Small intestine (tissue), 7 donors: ENCODE measurements at regions not wholly inside any gene's neighbourhood (a gene's known extent, or its start where the extent isn't known, plus 50 kb on each side); places are given as distances from the start of the nearest gene placed in this dataset.
"Not testable (repeated sequence)": the region's sequence is repeated elsewhere in the genome, so short reads cannot be mapped to it uniquely, and the experiment has no call there.

ENCODE experiments used
- DNase-seq, 2 donors: peaks; one replicate each; pipeline versions ENCODE4 v3.0.0 to v3.0.0-alpha.2; 2013
- FAIRE-seq: peaks from 2 replicates; lab custom pipeline; 2012; peaks lifted over from hg19 to GRCh38; lab: Jason Lieb, UNC
- H3K27ac ChIP-seq, 3 donors: one replicate each; pipeline ENCODE4 v1.5.1; 2013; ENCODE audit warnings: low read length in 2 of 3, mild to moderate bottlenecking in 2 of 3, control low read depth in 1 of 3, inconsistent platforms in 1 of 3, low read depth in 1 of 3, moderate library complexity in 1 of 3
- H3K27me3 ChIP-seq, 3 donors: one replicate each; pipeline ENCODE4 v1.6.1; 2013; ENCODE audit warnings: low read length in 3 of 3, inconsistent platforms in 1 of 3; ENCODE audit not compliant: control insufficient read depth in 3 of 3, insufficient read depth in 3 of 3
- H3K36me3 ChIP-seq, 3 donors: one replicate each; pipeline ENCODE4 v1.6.1; 2013; ENCODE audit warnings: low read length in 3 of 3, inconsistent platforms in 1 of 3, low read depth in 1 of 3, mild to moderate bottlenecking in 1 of 3, moderate library complexity in 1 of 3; ENCODE audit not compliant: control insufficient read depth in 3 of 3, insufficient read depth in 2 of 3
- H3K4me1 ChIP-seq, 3 donors: one replicate each; pipeline ENCODE4 v1.6.1; 2013; ENCODE audit warnings: low read length in 2 of 3, inconsistent platforms in 1 of 3, low read depth in 1 of 3, mild to moderate bottlenecking in 1 of 3, moderate library complexity in 1 of 3; ENCODE audit not compliant: control insufficient read depth in 3 of 3, insufficient read depth in 2 of 3
- H3K4me3 ChIP-seq, 3 donors: one replicate each; pipeline ENCODE4 v1.5.1; 2013; ENCODE audit warnings: low read length in 3 of 3, control low read depth in 1 of 3, inconsistent platforms in 1 of 3, low read depth in 1 of 3, mild to moderate bottlenecking in 1 of 3, moderate library complexity in 1 of 3
- H3K9me3 ChIP-seq, 2 donors: one replicate each; pipeline ENCODE4 v1.6.1; 2013; ENCODE audit warnings: low read depth in 1 of 2, low read length in 1 of 2; ENCODE audit not compliant: control insufficient read depth in 2 of 2, insufficient read depth in 1 of 2
- WGBS, 3 donors: extraction: QIAGEN DNeasy Blood & Tissue Kit; methylation state at CpG; one replicate each; pipeline ENCODE4 v1.1.7; 2013; 5-methylcytosine and 5-hydroxymethylcytosine counted together
- donor health status: healthy with polysubstance abuse.
- donor health status: control.
- donor health status: control.
- donor health status: Bipolar disorder and iron deficiency.
- donor health status: healthy.

GRCh38 chr3:74263031-74263430 lies 351.4 kb downstream of the CNTN3 start:
- Histone ChIP-seq H3K27me3 (peaks cover 0 to 4% (median 0%) of the 10 kb centered on the region in 3 donors), H3K27ac (no peak overlapping the region), H3K36me3 (no peaks in the 10 kb centered on the region), H3K4me3 (no peak overlapping the region), H3K4me1 (no peaks in the 10 kb centered on the region), H3K9me3 (no peaks in the 10 kb centered on the region)
- DNase-seq (no peak), FAIRE-seq (no peak)
- WGBS, 3 donors: 68 to 80% (median 79%) methylated on average over 1 of the region's 1 CpG

GRCh38 chr3:74233091-74233490 lies 381.4 kb downstream of the CNTN3 start:
- Histone ChIP-seq H3K36me3 (no peaks in the 10 kb centered on the region), H3K4me3 (no peak overlapping the region), H3K27me3 (no peaks in the 10 kb centered on the region), H3K4me1 (no peaks in the 10 kb centered on the region), H3K27ac (no peak overlapping the region), H3K9me3 (peaks cover 0 to 12% of the 10 kb centered on the region in 2 donors)
- FAIRE-seq (no peak), DNase-seq (no peak)
- 17 to 44% (median 26%) methylated on average over 3 of the region's 3 CpGs for WGBS, 3 donors

- no peak overlapping the region for H3K4me3 ChIP-seq
- WGBS, 3 donors: 62 to 67% (median 65%) methylated on average over 3 of the region's 3 CpGs
- FAIRE-seq: no peak
These were observed 397.0 kb downstream of the CNTN3 start for GRCh38 chr3:74217467-74217866.

GRCh38 chr3:74214286-74214685 lies 400.2 kb downstream of the CNTN3 start:
- 70 to 85% (median 84%) methylated on average over 4 of the region's 4 CpGs for WGBS, 3 donors
- H3K27ac ChIP-seq: no peak overlapping the region
- H3K27me3 ChIP-seq: no peaks in the 10 kb centered on the region
- no peak overlapping the region for H3K4me3 ChIP-seq
- no peak for FAIRE-seq
- DNase-seq: no peak
- no peaks in the 10 kb centered on the region for H3K36me3 ChIP-seq
- no peaks in the 10 kb centered on the region for H3K9me3 ChIP-seq
- H3K4me1 ChIP-seq: no peaks in the 10 kb centered on the region

More at GRCh38 chr3:74217467-74217866, 397.0 kb downstream of the CNTN3 start:
- Histone ChIP-seq H3K27me3 (no peaks in the 10 kb centered on the region), H3K27ac (no peak overlapping the region), H3K4me1 (no peaks in the 10 kb centered on the region), H3K36me3 (no peaks in the 10 kb centered on the region), H3K9me3 (no peaks in the 10 kb centered on the region)
- DNase-seq: no peak

- Histone ChIP-seq H3K4me3 (no peak overlapping the region), H3K27ac (no peak overlapping the region), H3K27me3 (no peaks in the 10 kb centered on the region), H3K9me3 (no peaks in the 10 kb centered on the region), H3K4me1 (no peaks in the 10 kb centered on the region), H3K36me3 (no peaks in the 10 kb centered on the region)
- FAIRE-seq (no peak), DNase-seq (no peak)
These were observed 403.7 kb downstream of the CNTN3 start for GRCh38 chr3:74210739-74211138.

- Histone ChIP-seq H3K36me3 (no peaks in the 10 kb centered on the region), H3K9me3 (peaks cover 0 to 8% of the 10 kb centered on the region in 2 donors), H3K27ac (no peak overlapping the region), H3K4me1 (no peaks in the 10 kb centered on the region), H3K27me3 (no peaks in the 10 kb centered on the region), H3K4me3 (no peak overlapping the region)
- FAIRE-seq (no peak), DNase-seq (no peak)
- 19 to 54% (median 21%) methylated on average over 2 of the region's 2 CpGs for WGBS, 3 donors
These were observed 413.5 kb downstream of the CNTN3 start for GRCh38 chr3:74200952-74201351.

GRCh38 chr3:74178664-74179063 lies 435.8 kb downstream of the CNTN3 start:
- not testable (repeated sequence) for FAIRE-seq, H3K36me3 ChIP-seq, H3K9me3 ChIP-seq, DNase-seq, H3K4me3 ChIP-seq, H3K27ac ChIP-seq, H3K27me3 ChIP-seq, H3K4me1 ChIP-seq
- 92 to 99% (median 94%) methylated on average over 5 of the region's 5 CpGs for WGBS, 3 donors

GRCh38 chr3:74173090-74173489 lies 441.4 kb downstream of the CNTN3 start:
- Histone ChIP-seq H3K27ac (no peak overlapping the region), H3K4me1 (no peaks in the 10 kb centered on the region), H3K4me3 (no peak overlapping the region), H3K36me3 (no peaks in the 10 kb centered on the region), H3K27me3 (no peaks in the 10 kb centered on the region), H3K9me3 (no peaks in the 10 kb centered on the region)
- DNase-seq: no peak
- FAIRE-seq: no peak
- WGBS, 3 donors: 35 to 45% (median 40%) methylated on average over 2 of the region's 2 CpGs

GRCh38 chr3:74167926-74168325 lies 446.5 kb downstream of the CNTN3 start:
- no peaks in the 10 kb centered on the region for H3K4me1 ChIP-seq
- FAIRE-seq (no peak), DNase-seq (no peak)
- H3K4me3 ChIP-seq: no peak overlapping the region
- H3K9me3 ChIP-seq: peaks cover 0 to under 1% of the 10 kb centered on the region in 2 donors
- 59 to 71% (median 62%) methylated on average over 1 of the region's 1 CpG for WGBS, 3 donors
- H3K36me3 ChIP-seq: no peaks in the 10 kb centered on the region
- no peaks in the 10 kb centered on the region for H3K27me3 ChIP-seq
- H3K27ac ChIP-seq: no peak overlapping the region
